H9 (cell line): ENCODE measurements at regions not wholly inside any gene's neighbourhood (a gene's known extent, or its start where the extent isn't known, plus 50 kb on each side); places are given as distances from the start of the nearest gene placed in this dataset.

Experiments
- DNase-seq: peaks from one replicate; pipeline ENCODE4 v3.0.0-alpha.2; 2017
- H2AFZ ChIP-seq: one replicate; pipeline ENCODE4 v1.6.1; 2013; ENCODE audit warnings: mild to moderate bottlenecking, low read length, control low read depth, moderate library complexity
- H2AK5ac ChIP-seq: 2 replicates; pipeline ENCODE4 v1.6.1; 2013; ENCODE audit warnings: low read length, control low read depth, mixed read lengths; ENCODE audit not compliant: insufficient read length
- H2BK120ac ChIP-seq: one replicate; pipeline ENCODE4 v1.6.1; 2013; ENCODE audit warnings: low read depth, mild to moderate bottlenecking, low read length, control low read depth, inconsistent platforms; ENCODE audit not compliant: poor library complexity, severe bottlenecking
- H2BK12ac ChIP-seq: 2 replicates; pipeline ENCODE4 v1.6.1; 2013; ENCODE audit warnings: low read length, control low read depth, mixed read lengths, low read depth; ENCODE audit not compliant: insufficient read length
- H2BK15ac ChIP-seq: 2 replicates; pipeline ENCODE4 v1.6.1; 2013; ENCODE audit warnings: low read depth, low read length, control low read depth
- H2BK20ac ChIP-seq: one replicate; pipeline ENCODE4 v1.6.1; 2013; ENCODE audit warnings: low read depth, mild to moderate bottlenecking, low read length, control low read depth, inconsistent platforms; ENCODE audit not compliant: poor library complexity, severe bottlenecking
- H2BK5ac ChIP-seq: 2 replicates; pipeline ENCODE4 v1.6.1; 2013; ENCODE audit warnings: low read length, control low read depth, mixed read lengths; ENCODE audit not compliant: insufficient read length
- H3K14ac ChIP-seq: 2 replicates; pipeline ENCODE4 v1.6.1; 2013; ENCODE audit warnings: low read length, control low read depth; ENCODE audit not compliant: insufficient read depth
- H3K18ac ChIP-seq: 2 replicates; pipeline ENCODE4 v1.6.1; 2013; ENCODE audit warnings: low read depth, mild to moderate bottlenecking, mixed read lengths, low read length, control low read depth; ENCODE audit not compliant: insufficient read length
- H3K23ac ChIP-seq: 2 replicates; pipeline ENCODE4 v1.6.1; 2013; ENCODE audit warnings: low read length, control low read depth, mixed read lengths, low read depth; ENCODE audit not compliant: insufficient read length
- H3K23me2 ChIP-seq: 2 replicates; pipeline ENCODE4 v1.6.1; 2013; ENCODE audit warnings: low read depth, mild to moderate bottlenecking, mixed read lengths, low read length, control low read depth; ENCODE audit not compliant: insufficient read length, poor library complexity, severe bottlenecking
- H3K27ac ChIP-seq: 2 replicates; pipeline ENCODE4 v1.5.1; 2013; ENCODE audit warnings: low read length, control low read depth, mixed read lengths, low read depth; ENCODE audit not compliant: insufficient read length
- H3K27me3 ChIP-seq: 2 replicates; pipeline ENCODE4 v1.6.1; 2013; ENCODE audit warnings: low read length, control low read depth, inconsistent platforms; ENCODE audit not compliant: insufficient read depth
- H3K4ac ChIP-seq: 2 replicates; pipeline ENCODE4 v1.6.1; 2013; ENCODE audit warnings: low read depth, mild to moderate bottlenecking, control low read depth, inconsistent platforms, low read length, moderate library complexity
- H3K4me1 ChIP-seq: 2 replicates; pipeline ENCODE4 v1.6.1; 2013; ENCODE audit warnings: low read length, control low read depth, inconsistent platforms; ENCODE audit not compliant: insufficient read depth
- H3K4me2 ChIP-seq: 2 replicates; pipeline ENCODE4 v1.6.1; 2013; ENCODE audit warnings: low read length, control low read depth, mixed read lengths; ENCODE audit not compliant: insufficient read length, insufficient read depth
- H3K56ac ChIP-seq: 2 replicates; pipeline ENCODE4 v1.6.1; 2013; ENCODE audit warnings: low read depth, mild to moderate bottlenecking, mixed read lengths, low read length, control low read depth; ENCODE audit not compliant: insufficient read length
- H3K79me1 ChIP-seq: 2 replicates; pipeline ENCODE4 v1.6.1; 2013; ENCODE audit warnings: low read depth, mild to moderate bottlenecking, moderate library complexity, low read length, control low read depth, inconsistent platforms; ENCODE audit not compliant: insufficient read depth, poor library complexity, severe bottlenecking
- H3K79me2 ChIP-seq: 2 replicates; pipeline ENCODE4 v1.6.1; 2013; ENCODE audit warnings: low read length, control low read depth, inconsistent platforms; ENCODE audit not compliant: insufficient read depth
- H3K9ac ChIP-seq: 2 replicates; pipeline ENCODE4 v1.6.1; 2013; ENCODE audit warnings: low read length, control low read depth, mixed read lengths; ENCODE audit not compliant: insufficient read length; ENCODE audit errors: extremely low read depth
- H3K9me3 ChIP-seq: one replicate; pipeline ENCODE4 v1.6.1; 2013; ENCODE audit warnings: low read depth, low read length, inconsistent platforms; ENCODE audit not compliant: control insufficient read depth
- H3T11ph ChIP-seq: one replicate; pipeline ENCODE4 v1.6.1; 2013; ENCODE audit warnings: mild to moderate bottlenecking, low read length, control low read depth, inconsistent platforms
- H4K20me1 ChIP-seq: one replicate; pipeline ENCODE4 v1.6.1; 2013; ENCODE audit not compliant: control insufficient read depth, insufficient read length, insufficient read depth
- H4K5ac ChIP-seq: 2 replicates; pipeline ENCODE4 v1.6.1; 2013; ENCODE audit warnings: low read depth, mild to moderate bottlenecking, mixed read lengths, low read length, control low read depth; ENCODE audit not compliant: insufficient read length
- H4K8ac ChIP-seq: replicated peaks from 2 replicates; pipeline ENCODE4 v1.6.1; 2013; ENCODE audit warnings: low read length, control low read depth, mixed read lengths, low read depth; ENCODE audit not compliant: insufficient read length
- H4K91ac ChIP-seq: 2 replicates; pipeline ENCODE4 v1.6.1; 2013; ENCODE audit warnings: low read depth, mild to moderate bottlenecking, moderate library complexity, mixed read lengths, low read length, control low read depth; ENCODE audit not compliant: insufficient read length
- H3K27ac Mint-ChIP-seq, 3 experiments: 2 replicates in 2 of 3; 3 replicates in 1 of 3; pipeline ENCODE4 v1.8.0; 2020 to 2021; ENCODE audit warnings: mixed read lengths in 3 of 3, mild to moderate bottlenecking in 1 of 3, moderate library complexity in 1 of 3
- H3K27me3 Mint-ChIP-seq: 2 replicates; pipeline ENCODE4 v1.8.0; 2021; ENCODE audit warnings: low read depth, mild to moderate bottlenecking, moderate library complexity, mixed read lengths
- H3K36me3 Mint-ChIP-seq, 3 experiments: 2 replicates in 2 of 3; 3 replicates in 1 of 3; pipeline ENCODE4 v1.8.0; 2020 to 2021; ENCODE audit warnings: low read depth in 3 of 3, mixed read lengths in 3 of 3; ENCODE audit not compliant: insufficient read depth in 1 of 3
- H3K4me1 Mint-ChIP-seq, 2 experiments: 2 replicates each; pipeline ENCODE4 v1.8.0; 2020; ENCODE audit warnings: mixed read lengths in 2 of 2
- H3K4me3 Mint-ChIP-seq, 2 experiments: 2 replicates in 1 of 2; 3 replicates in 1 of 2; pipeline ENCODE4 v1.8.0; 2020 to 2021; ENCODE audit warnings: mild to moderate bottlenecking in 2 of 2, mixed read lengths in 2 of 2, moderate library complexity in 1 of 2
- H3K9me3 Mint-ChIP-seq, 2 experiments: 2 replicates in 1 of 2; 3 replicates in 1 of 2; pipeline ENCODE4 v1.8.0; 2020; ENCODE audit warnings: mild to moderate bottlenecking in 2 of 2, mixed read lengths in 2 of 2, moderate library complexity in 1 of 2
- CTCF ChIP-seq: fragments of 200-600 bp; sonication (generic); conservative IDR thresholded peaks from 3 replicates; pipeline ENCODE4 v1.8.0; 2021; ENCODE audit warnings: antibody characterized with exemption, mild to moderate bottlenecking
- WGBS: extraction: QIAGEN DNeasy Blood & Tissue Kit; methylation state at CpG from one replicate; pipeline ENCODE4 v1.1.7; 2013; ENCODE audit warnings: missing lambda C conversion rate, low lambda C conversion rate, mixed read lengths; ENCODE audit not compliant: insufficient read length; ENCODE audit errors: extremely low coverage; 5-methylcytosine and 5-hydroxymethylcytosine counted together

- Mint-ChIP-seq H3K9me3 (no peaks in the 10 kb centered on the region), H3K4me1 (peaks cover 33 to 38% of the 10 kb centered on the region in 2 experiments), H3K36me3 (peaks cover 0 to 2% (median 0%) of the 10 kb centered on the region in 3 experiments; a peak in 2 of 7 replicates), H3K27me3 (no peaks in the 10 kb centered on the region), H3K4me3 (no peak overlapping the region), H3K27ac (no peak overlapping the region)
- H2BK12ac ChIP-seq, result no peak overlapping the region
- no peak overlapping the region for H2BK120ac ChIP-seq
- no peak overlapping the region for H2BK5ac ChIP-seq
- no peak overlapping the region for H2BK20ac ChIP-seq
- no peaks in the 10 kb centered on the region for H3K79me1 ChIP-seq
- H3K23me2 ChIP-seq, result no peaks in the 10 kb centered on the region
- WGBS, result no CpG with 5 or more reads among the region's 6 CpGs
- peaks cover 4% of the 10 kb centered on the region; the same call in 1 of the 2 replicates for H3K4me1 ChIP-seq
- DNase-seq, result no peak
- no peak overlapping the region for H2BK15ac ChIP-seq
- H2AFZ ChIP-seq, result no peak overlapping the region
- H3K4ac ChIP-seq, result no peak overlapping the region
- H4K5ac ChIP-seq, result no peak overlapping the region
- H3K14ac ChIP-seq, result no peak overlapping the region
- no peak overlapping the region for H4K91ac ChIP-seq
- no peaks in the 10 kb centered on the region for H3K9me3 ChIP-seq
- H3K9ac ChIP-seq, result no peak overlapping the region
- H3K79me2 ChIP-seq, result no peaks in the 10 kb centered on the region
- H4K8ac ChIP-seq, result no peak overlapping the region
- H3K18ac ChIP-seq, result no peak overlapping the region
- no peak overlapping the region for H2AK5ac ChIP-seq
- no peak overlapping the region for H3K23ac ChIP-seq
- H3K56ac ChIP-seq, result no peak overlapping the region
- no peak overlapping the region for H3K4me2 ChIP-seq
- no peaks in the 10 kb centered on the region for H3K27me3 ChIP-seq
- no peak overlapping the region for H3K27ac ChIP-seq
- no peak overlapping the region for H3T11ph ChIP-seq
- no peaks in the 10 kb centered on the region for H4K20me1 ChIP-seq
- no peak for TF ChIP-seq CTCF
These were observed 268.7 kb upstream of the VCX3A start for GRCh38 chrX:6803607-6804006.
